ENCODE measurements at regions not wholly inside any gene's neighbourhood (a gene's known extent, or its start where the extent isn't known, plus 50 kb on each side); places are given as distances from the start of the nearest gene placed in this dataset.

DNA sequence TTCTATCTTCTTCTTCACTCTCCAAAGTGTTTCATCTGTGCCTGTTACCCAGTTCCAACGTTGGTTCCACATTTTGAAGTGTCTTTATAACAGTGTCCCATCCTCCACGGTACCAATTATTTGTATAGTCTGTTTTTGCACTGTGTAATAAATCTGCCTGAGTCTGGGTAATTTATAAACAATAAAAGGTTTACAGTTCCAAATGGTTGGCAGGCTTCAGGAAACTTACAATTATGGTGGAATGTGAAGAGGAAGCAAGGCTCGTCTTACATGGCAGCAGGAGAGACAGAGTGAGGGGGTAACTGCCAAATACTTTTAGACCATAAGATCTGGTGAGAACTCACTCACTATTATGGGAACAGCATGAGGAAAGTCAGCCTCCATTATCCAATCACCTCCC lies 465.4 kb upstream of the CDH9 start:
- TF ChIP-seq, protein P1, sequence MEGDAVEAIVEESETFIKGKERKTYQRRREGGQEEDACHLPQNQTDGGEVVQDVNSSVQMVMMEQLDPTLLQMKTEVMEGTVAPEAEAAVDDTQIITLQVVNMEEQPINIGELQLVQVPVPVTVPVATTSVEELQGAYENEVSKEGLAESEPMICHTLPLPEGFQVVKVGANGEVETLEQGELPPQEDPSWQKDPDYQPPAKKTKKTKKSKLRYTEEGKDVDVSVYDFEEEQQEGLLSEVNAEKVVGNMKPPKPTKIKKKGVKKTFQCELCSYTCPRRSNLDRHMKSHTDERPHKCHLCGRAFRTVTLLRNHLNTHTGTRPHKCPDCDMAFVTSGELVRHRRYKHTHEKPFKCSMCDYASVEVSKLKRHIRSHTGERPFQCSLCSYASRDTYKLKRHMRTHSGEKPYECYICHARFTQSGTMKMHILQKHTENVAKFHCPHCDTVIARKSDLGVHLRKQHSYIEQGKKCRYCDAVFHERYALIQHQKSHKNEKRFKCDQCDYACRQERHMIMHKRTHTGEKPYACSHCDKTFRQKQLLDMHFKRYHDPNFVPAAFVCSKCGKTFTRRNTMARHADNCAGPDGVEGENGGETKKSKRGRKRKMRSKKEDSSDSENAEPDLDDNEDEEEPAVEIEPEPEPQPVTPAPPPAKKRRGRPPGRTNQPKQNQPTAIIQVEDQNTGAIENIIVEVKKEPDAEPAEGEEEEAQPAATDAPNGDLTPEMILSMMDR (IDR thresholded peaks at IDR 0.05; ENCODE audit: unreplicated experiment in 3 of 3): no peak
- no peak overlapping the region for H3K4me3 Mint-ChIP-seq
- no peaks in the 10 kb centered on the region for H3K27me3 Mint-ChIP-seq (ENCODE audit: low read depth)
- H3K36me3 Mint-ChIP-seq (ENCODE audit: low read depth): no peaks in the 10 kb centered on the region
- peaks cover 5% of the 10 kb centered on the region for H3K4me1 Mint-ChIP-seq
- peak overlapping the region in 1 of 3 experiments; percentile 83 for H3K27ac Mint-ChIP-seq
- H3K9me3 Mint-ChIP-seq: peaks cover 6% of the 10 kb centered on the region

DNA sequence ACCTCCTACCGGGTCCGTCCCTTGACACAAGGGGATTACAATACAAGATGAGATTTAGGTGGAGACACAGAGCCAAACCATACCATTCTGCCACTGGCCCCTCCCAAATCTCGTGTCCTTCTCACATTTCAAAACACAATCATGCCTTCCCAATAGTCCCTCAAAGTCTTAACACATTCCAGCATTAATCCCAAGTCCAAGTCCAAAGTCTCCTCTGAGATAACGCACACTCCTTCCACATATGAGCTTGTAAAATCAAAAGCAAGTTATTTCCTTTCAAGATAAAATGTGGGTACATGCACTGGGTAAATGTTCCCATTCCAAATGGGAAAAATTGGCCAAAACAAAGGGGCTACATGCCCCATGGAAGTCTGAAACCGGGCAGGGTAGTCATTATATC lies 463.9 kb upstream of the CDH9 start:
- Mint-ChIP-seq H3K27ac (no peak overlapping the region), H3K9me3 (peaks cover 6% of the 10 kb centered on the region), H3K36me3 (ENCODE audit: low read depth) (no peaks in the 10 kb centered on the region), H3K4me1 (peaks cover 5% of the 10 kb centered on the region), H3K4me3 (no peak overlapping the region), H3K27me3 (ENCODE audit: low read depth) (no peaks in the 10 kb centered on the region)
- TF ChIP-seq, protein P1 (IDR thresholded peaks at IDR 0.05; ENCODE audit: unreplicated experiment in 3 of 3): no peak

DNA sequence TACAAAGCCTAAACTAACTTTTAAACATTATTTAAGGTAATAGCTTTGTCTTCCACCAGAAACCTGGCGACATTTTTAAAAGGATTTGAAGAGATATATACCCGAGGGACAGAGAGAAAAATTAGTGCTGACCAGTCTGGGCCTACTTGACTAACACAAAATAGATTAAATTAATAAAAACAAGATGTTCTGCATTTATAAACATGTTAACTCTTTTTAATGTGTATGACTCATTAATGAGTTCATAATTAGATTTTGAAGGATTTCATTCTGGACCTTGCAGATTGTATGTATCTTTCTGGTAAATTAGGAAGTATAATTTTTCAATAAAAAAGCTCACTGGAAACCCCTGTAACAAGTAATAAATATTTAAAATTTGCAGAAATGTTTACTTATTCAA lies 459.1 kb upstream of the CDH9 start:
- H3K4me3 Mint-ChIP-seq: no peak overlapping the region

DNA sequence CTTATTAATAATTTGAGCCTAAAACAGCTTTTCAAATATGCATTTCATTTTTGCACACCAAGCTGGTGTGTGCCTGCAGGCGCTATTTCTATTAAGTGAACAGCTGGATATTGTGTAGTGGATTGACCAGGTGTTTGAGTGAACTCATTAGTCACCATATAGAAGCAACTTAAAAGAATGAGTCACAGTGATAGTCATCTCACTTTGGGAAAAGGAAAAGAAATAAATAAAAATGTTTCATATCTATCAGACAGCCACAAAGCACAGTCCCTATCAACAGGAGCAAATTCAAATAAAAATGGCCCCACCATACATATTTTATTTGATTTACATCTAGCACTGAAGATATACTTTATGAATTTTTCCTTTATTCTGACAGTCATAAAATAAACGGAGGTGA lies 456.5 kb upstream of the CDH9 start:
- no peaks in the 10 kb centered on the region for H3K36me3 Mint-ChIP-seq (ENCODE audit: low read depth)
- H3K4me3 Mint-ChIP-seq: no peak overlapping the region
- TF ChIP-seq, protein P1 (IDR thresholded peaks at IDR 0.05; ENCODE audit: unreplicated experiment in 3 of 3): no peak
- H3K9me3 Mint-ChIP-seq: peaks cover 4% of the 10 kb centered on the region
- no peak overlapping the region for H3K27ac Mint-ChIP-seq
- H3K4me1 Mint-ChIP-seq: no peaks in the 10 kb centered on the region
- H3K27me3 Mint-ChIP-seq (ENCODE audit: low read depth): no peaks in the 10 kb centered on the region

More for the DNA sequence above, 459.1 kb upstream of the CDH9 start:
- Mint-ChIP-seq H3K9me3 (no peaks in the 10 kb centered on the region), H3K4me1 (no peaks in the 10 kb centered on the region), H3K27ac (no peak overlapping the region), H3K36me3 (ENCODE audit: low read depth) (no peaks in the 10 kb centered on the region), H3K27me3 (ENCODE audit: low read depth) (no peaks in the 10 kb centered on the region)
- TF ChIP-seq, protein P1 (IDR thresholded peaks at IDR 0.05; ENCODE audit: unreplicated experiment in 3 of 3): no peak

DNA sequence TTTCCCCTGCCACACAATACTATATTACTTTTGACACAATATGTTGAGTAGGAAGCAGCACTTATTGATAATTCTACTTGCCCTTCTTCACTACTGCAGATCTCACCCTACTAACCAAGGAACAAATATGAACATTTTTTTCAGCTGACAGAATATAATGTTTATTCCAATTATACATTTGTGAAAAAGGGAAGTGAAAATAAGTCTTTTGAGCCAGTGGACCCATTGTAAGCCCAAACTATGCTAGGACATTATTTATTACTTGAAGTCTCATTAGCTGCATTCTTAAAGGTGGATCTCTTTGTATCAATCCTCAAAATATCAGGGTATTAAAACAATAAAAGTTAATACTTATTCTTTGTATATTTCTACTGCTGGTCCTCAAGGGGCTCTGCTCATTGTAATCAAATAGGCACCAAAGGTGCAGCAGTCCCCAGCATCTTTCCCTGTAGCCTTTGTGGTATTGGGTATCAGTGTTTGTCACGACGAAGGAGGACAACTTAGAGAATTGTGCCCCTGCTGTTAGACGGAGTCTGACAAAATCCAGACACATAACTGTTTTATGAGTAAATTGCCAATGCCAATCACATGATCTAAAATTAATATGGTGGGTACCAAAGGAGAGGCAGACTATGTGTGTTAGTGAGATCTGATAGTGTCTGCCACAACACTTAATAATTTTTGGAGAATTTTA lies 453.5 kb upstream of the CDH9 start:
- Mint-ChIP-seq H3K27ac (no peak overlapping the region), H3K9me3 (peaks cover 10% of the 10 kb centered on the region), H3K36me3 (ENCODE audit: low read depth) (no peaks in the 10 kb centered on the region), H3K27me3 (ENCODE audit: low read depth) (no peaks in the 10 kb centered on the region), H3K4me1 (no peaks in the 10 kb centered on the region), H3K4me3 (no peak overlapping the region)
- TF ChIP-seq, protein P1 (IDR thresholded peaks at IDR 0.05; ENCODE audit: unreplicated experiment in 3 of 3): no peak

DNA sequence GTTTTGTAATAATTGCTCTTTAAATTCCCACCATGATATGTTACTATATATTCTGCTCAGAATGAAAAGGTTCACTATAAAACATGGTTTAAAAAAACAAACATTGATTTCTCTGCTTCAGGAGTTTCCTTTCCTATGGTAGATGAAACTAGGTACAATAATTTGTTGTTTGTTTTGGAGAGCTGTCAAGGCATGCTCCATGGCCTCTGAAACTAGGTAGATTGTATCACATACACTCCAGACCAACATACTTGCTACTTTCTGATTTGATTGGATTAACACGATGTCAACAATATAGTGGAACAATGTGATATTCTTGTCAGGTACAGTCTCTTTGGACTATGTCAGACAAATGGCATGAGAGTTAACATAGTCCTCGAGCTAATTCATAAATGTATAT lies 452.7 kb upstream of the CDH9 start:
- Mint-ChIP-seq H3K27me3 (ENCODE audit: low read depth) (no peaks in the 10 kb centered on the region), H3K4me3 (no peak overlapping the region), H3K9me3 (peaks cover 10% of the 10 kb centered on the region), H3K27ac (no peak overlapping the region), H3K36me3 (ENCODE audit: low read depth) (no peaks in the 10 kb centered on the region), H3K4me1 (no peaks in the 10 kb centered on the region)
- TF ChIP-seq, protein P1 (IDR thresholded peaks at IDR 0.05; ENCODE audit: unreplicated experiment in 3 of 3): no peak

Measured in nephron (organoid).